ENCODE measurements at regions not wholly inside any gene's neighbourhood (a gene's known extent, or its start where the extent isn't known, plus 50 kb on each side); places are given as distances from the start of the nearest gene placed in this dataset.
"Not testable (repeated sequence)": the region's sequence is repeated elsewhere in the genome, so short reads cannot be mapped to it uniquely, and the experiment has no call there.

GRCh38 chr10:3655528-3655927 lies 129.5 kb downstream of the KLF6 start:
- ATAC-seq (peak; percentile 39), DNase-seq (no peak)
- Mint-ChIP-seq H3K4me1 (peaks cover 24% of the 10 kb centered on the region), H3K9me3 (ENCODE audit: low read depth) (no peaks in the 10 kb centered on the region), H3K27me3 (peaks cover 12% of the 10 kb centered on the region), H3K36me3 (ENCODE audit: low read depth) (no peaks in the 10 kb centered on the region), H3K4me3 (no peak overlapping the region), H3K27ac (no peak overlapping the region)
- ChIA-PET POLR2A (no interaction called here), CTCF (interaction anchor here (0.9 kb wide), 1 partner anchor 8 kb away, joined by 4 read pairs; no protein-coding TSS in a partner anchor)
- intact Hi-C loops (cut with DNase I, micrococcal nuclease), result no loop called here

- peaks cover 14% of the 10 kb centered on the region for H3K27me3 Mint-ChIP-seq
- no peaks in the 10 kb centered on the region for H3K9me3 Mint-ChIP-seq (ENCODE audit: low read depth)
- ChIA-PET POLR2A (no interaction called here), CTCF (no interaction called here)
- H3K27ac Mint-ChIP-seq, result no peak overlapping the region
- intact Hi-C loops (cut with DNase I, micrococcal nuclease), result no loop called here
- H3K4me1 Mint-ChIP-seq, result peaks cover 24% of the 10 kb centered on the region
- H3K36me3 Mint-ChIP-seq (ENCODE audit: low read depth), result no peaks in the 10 kb centered on the region
- ATAC-seq (no peak), DNase-seq (no peak)
- H3K4me3 Mint-ChIP-seq, result no peak overlapping the region
These were observed 130.0 kb downstream of the KLF6 start for GRCh38 chr10:3654980-3655379.

- Mint-ChIP-seq H3K27me3 (peaks cover 14% of the 10 kb centered on the region), H3K4me1 (peaks cover 24% of the 10 kb centered on the region), H3K27ac (no peak overlapping the region), H3K9me3 (ENCODE audit: low read depth) (no peaks in the 10 kb centered on the region), H3K36me3 (ENCODE audit: low read depth) (no peaks in the 10 kb centered on the region), H3K4me3 (no peak overlapping the region)
- ChIA-PET CTCF (no interaction called here), POLR2A (no interaction called here)
- intact Hi-C loops (cut with DNase I, micrococcal nuclease), result no loop called here
- no peak for DNase-seq
- no peak for ATAC-seq
These were observed 130.5 kb downstream of the KLF6 start for GRCh38 chr10:3654496-3654895.

- DNase-seq; H3K36me3 Mint-ChIP-seq (ENCODE audit: low read depth); H3K27ac Mint-ChIP-seq; intact Hi-C loops (cut with DNase I, micrococcal nuclease); H3K9me3 Mint-ChIP-seq (ENCODE audit: low read depth); ATAC-seq: not testable (repeated sequence)
- CTCF ChIA-PET, result interaction anchor here (0.6 to 1.6 kb wide), 4 partner anchors 21 to 397 kb away, joined by 3 to 4 read pairs (median 4); no protein-coding TSS in a partner anchor
- Mint-ChIP-seq H3K4me3 (peak overlapping the region; percentile 50), H3K4me1 (peaks cover 24% of the 10 kb centered on the region), H3K27me3 (peaks cover 14% of the 10 kb centered on the region)
- POLR2A ChIA-PET, result interaction anchor here (0.6 to 0.8 kb wide), 3 partner anchors 41 to 85 kb away, joined by 3 read pairs; no protein-coding TSS in a partner anchor
These were observed 131.7 kb downstream of the KLF6 start for GRCh38 chr10:3653303-3653702.

- H3K27me3 Mint-ChIP-seq, result peaks cover 14% of the 10 kb centered on the region
- peaks cover 24% of the 10 kb centered on the region for H3K4me1 Mint-ChIP-seq
- POLR2A ChIA-PET, result interaction anchor here (0.7 to 0.8 kb wide), 2 partner anchors 42 to 108 kb away, joined by 3 read pairs; no protein-coding TSS in a partner anchor
These were observed 132.1 kb downstream of the KLF6 start for GRCh38 chr10:3652886-3653285.

DNA sequence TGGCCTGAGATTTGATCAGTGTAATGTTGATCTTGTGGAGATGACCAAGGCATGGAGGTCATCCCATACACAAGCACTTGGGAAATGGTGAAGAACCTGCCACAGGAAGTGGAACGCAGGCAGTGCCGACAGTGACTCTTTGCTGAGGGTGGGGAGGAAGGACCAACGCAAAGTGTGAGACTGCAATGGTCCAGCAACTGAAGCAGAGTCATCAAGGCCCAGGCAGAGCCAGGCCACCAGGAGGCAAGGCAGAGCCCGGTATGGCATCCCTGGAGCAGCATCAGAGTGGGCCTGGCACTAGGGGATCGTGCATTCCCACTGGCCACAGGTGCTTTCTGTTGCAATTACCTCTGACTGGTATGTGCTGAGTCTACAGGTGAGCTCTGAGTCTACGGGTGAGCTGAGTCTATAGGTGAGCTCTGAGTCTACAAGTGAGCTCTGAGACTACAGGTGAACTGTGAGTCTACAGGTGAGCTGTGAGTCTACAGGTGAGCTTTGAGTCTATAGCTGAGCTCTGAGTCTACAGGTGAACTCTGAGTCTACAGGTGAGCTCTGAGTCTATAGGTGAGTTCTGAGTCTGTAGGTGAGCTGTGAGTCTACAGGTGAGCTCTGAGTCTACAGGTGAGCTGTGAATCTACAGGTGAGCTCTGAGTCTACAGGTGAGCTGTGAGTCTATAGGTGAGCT lies 132.9 kb downstream of the KLF6 start:
- no peak overlapping the region for H3K4me3 Mint-ChIP-seq
- H3K27ac Mint-ChIP-seq, result no peak overlapping the region
- peaks cover 14% of the 10 kb centered on the region for H3K27me3 Mint-ChIP-seq
- ATAC-seq, result no peak
- intact Hi-C loops (cut with DNase I, micrococcal nuclease), result no loop called here
- DNase-seq, result no peak
- H3K36me3 Mint-ChIP-seq (ENCODE audit: low read depth), result no peaks in the 10 kb centered on the region
- CTCF ChIA-PET, result interaction anchor here (1.6 kb wide), 1 partner anchor 20 kb away, joined by 4 read pairs; no protein-coding TSS in a partner anchor
- H3K9me3 Mint-ChIP-seq (ENCODE audit: low read depth), result no peaks in the 10 kb centered on the region
- POLR2A ChIA-PET, result interaction anchor here (0.7 kb wide), 1 partner anchor 109 kb away, joined by 3 read pairs; no protein-coding TSS in a partner anchor
- H3K4me1 Mint-ChIP-seq, result peaks cover 24% of the 10 kb centered on the region

More at GRCh38 chr10:3652886-3653285, 132.1 kb downstream of the KLF6 start:
- intact Hi-C loops (cut with DNase I, micrococcal nuclease), result no loop called here
- ATAC-seq (peak; percentile 90), DNase-seq (peak; percentile 61)
- Mint-ChIP-seq H3K36me3 (ENCODE audit: low read depth) (no peaks in the 10 kb centered on the region), H3K27ac (peak overlapping the region; percentile 61), H3K9me3 (ENCODE audit: low read depth) (no peaks in the 10 kb centered on the region), H3K4me3 (peak overlapping the region; percentile 50)
- CTCF ChIA-PET, result interaction anchor here (0.7 to 1.6 kb wide), 3 partner anchors 21 to 398 kb away, joined by 3 to 4 read pairs (median 4); no protein-coding TSS in a partner anchor

GRCh38 chr10:3648576-3648975 lies 136.4 kb downstream of the KLF6 start:
- intact Hi-C loops (cut with DNase I, micrococcal nuclease), result no loop called here

GRCh38 chr10:3648170-3648569 lies 136.8 kb downstream of the KLF6 start:
- Mint-ChIP-seq H3K4me1 (peaks cover 5% of the 10 kb centered on the region), H3K4me3 (no peak overlapping the region), H3K36me3 (ENCODE audit: low read depth) (no peaks in the 10 kb centered on the region), H3K9me3 (ENCODE audit: low read depth) (no peaks in the 10 kb centered on the region), H3K27me3 (peaks cover 6% of the 10 kb centered on the region), H3K27ac (no peak overlapping the region)
- POLR2A ChIA-PET, result no interaction called here
- intact Hi-C loops (cut with DNase I, micrococcal nuclease), result no loop called here
- no peak for DNase-seq
- CTCF ChIA-PET, result interaction anchor here (1.3 kb wide), 1 partner anchor 8 kb away, joined by 4 read pairs; no protein-coding TSS in a partner anchor
- no peak for ATAC-seq

More at GRCh38 chr10:3648576-3648975, 136.4 kb downstream of the KLF6 start:
- H3K9me3 Mint-ChIP-seq (ENCODE audit: low read depth), result no peaks in the 10 kb centered on the region
- peaks cover 6% of the 10 kb centered on the region for H3K27me3 Mint-ChIP-seq
- no peak overlapping the region for H3K27ac Mint-ChIP-seq
- DNase-seq, result no peak
- no peaks in the 10 kb centered on the region for H3K36me3 Mint-ChIP-seq (ENCODE audit: low read depth)
- no peak overlapping the region for H3K4me3 Mint-ChIP-seq
- ChIA-PET CTCF (interaction anchor here (1.3 kb wide), 1 partner anchor 7 kb away, joined by 4 read pairs; no protein-coding TSS in a partner anchor), POLR2A (no interaction called here)
- peaks cover 7% of the 10 kb centered on the region for H3K4me1 Mint-ChIP-seq
- ATAC-seq, result no peak

DNA sequence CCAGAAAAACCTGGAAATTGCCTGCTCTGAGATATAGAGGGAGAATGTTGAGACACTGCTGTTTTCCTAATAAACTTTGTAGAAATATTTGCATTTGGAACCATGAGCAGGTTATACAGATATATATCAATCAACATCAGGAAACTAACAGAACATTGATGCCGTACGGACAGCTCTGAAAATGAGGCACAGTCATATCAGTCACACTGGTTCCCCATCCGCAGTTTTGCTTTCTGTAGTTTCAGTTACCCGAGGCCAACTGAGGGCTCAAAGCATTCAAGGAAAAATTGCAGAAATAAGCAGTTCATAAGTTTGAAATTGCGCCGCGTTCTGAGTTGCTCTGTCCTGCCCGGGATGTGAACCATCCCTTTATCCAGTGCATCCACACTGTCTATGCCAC lies 137.9 kb downstream of the KLF6 start:
- ChIA-PET POLR2A (interaction anchor here (0.6 kb wide), 1 partner anchor 136 kb away, joined by 3 read pairs; no protein-coding TSS in a partner anchor), CTCF (interaction anchor here (1.3 kb wide), 1 partner anchor 9 kb away, joined by 4 read pairs; no protein-coding TSS in a partner anchor)
- ATAC-seq, result no peak
- H3K9me3 Mint-ChIP-seq (ENCODE audit: low read depth), result no peaks in the 10 kb centered on the region
- H3K4me1 Mint-ChIP-seq, result no peaks in the 10 kb centered on the region
- H3K36me3 Mint-ChIP-seq (ENCODE audit: low read depth), result no peaks in the 10 kb centered on the region
- intact Hi-C loops (cut with DNase I, micrococcal nuclease), result no loop called here
- H3K27ac Mint-ChIP-seq, result no peak overlapping the region
- H3K27me3 Mint-ChIP-seq, result peaks cover 4% of the 10 kb centered on the region
- DNase-seq, result no peak
- H3K4me3 Mint-ChIP-seq, result no peak overlapping the region

GRCh38 chr10:3645406-3645805 lies 139.6 kb downstream of the KLF6 start:
- ChIA-PET CTCF (no interaction called here), POLR2A (no interaction called here)
- Mint-ChIP-seq H3K36me3 (ENCODE audit: low read depth) (no peaks in the 10 kb centered on the region), H3K27me3 (peaks cover under 1% of the 10 kb centered on the region), H3K9me3 (ENCODE audit: low read depth) (no peaks in the 10 kb centered on the region), H3K4me3 (no peak overlapping the region), H3K4me1 (no peaks in the 10 kb centered on the region), H3K27ac (no peak overlapping the region)
- ATAC-seq, result no peak
- no peak for DNase-seq
- intact Hi-C loops (cut with DNase I, micrococcal nuclease), result no loop called here

GRCh38 chr10:3640816-3641215 lies 144.2 kb downstream of the KLF6 start:
- no peaks in the 10 kb centered on the region for H3K27me3 Mint-ChIP-seq
- H3K9me3 Mint-ChIP-seq (ENCODE audit: low read depth), result no peaks in the 10 kb centered on the region
- CTCF ChIA-PET, result no interaction called here
- no peak for DNase-seq
- POLR2A ChIA-PET, result interaction anchor here (0.7 kb wide), 1 partner anchor 145 kb away, joined by 4 read pairs; no protein-coding TSS in a partner anchor
- intact Hi-C loops (cut with DNase I, micrococcal nuclease), result no loop called here
- ATAC-seq, result no peak
- H3K27ac Mint-ChIP-seq, result no peak overlapping the region
- H3K4me1 Mint-ChIP-seq, result no peaks in the 10 kb centered on the region
- H3K36me3 Mint-ChIP-seq (ENCODE audit: low read depth), result no peaks in the 10 kb centered on the region
- no peak overlapping the region for H3K4me3 Mint-ChIP-seq

DNA sequence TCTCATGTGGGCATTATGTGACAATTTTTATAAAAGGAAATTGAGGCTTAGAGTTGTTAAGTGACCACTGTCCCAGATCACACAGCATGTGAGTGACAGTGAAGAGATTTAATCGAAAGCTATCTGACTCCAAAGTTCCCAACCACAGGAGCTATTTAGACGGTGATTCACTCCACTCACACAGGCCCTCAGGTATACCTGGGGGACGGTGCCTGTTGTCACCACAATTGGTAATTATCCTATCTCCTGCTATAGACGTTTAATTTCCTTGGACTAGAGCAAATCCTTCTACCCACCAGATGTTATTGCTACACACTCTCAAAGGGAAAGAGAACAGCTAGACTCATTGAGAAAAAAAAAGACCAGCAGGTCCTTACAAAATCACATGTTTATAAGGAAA lies 145.5 kb downstream of the KLF6 start:
- H3K27ac Mint-ChIP-seq, result no peak overlapping the region
- no peaks in the 10 kb centered on the region for H3K36me3 Mint-ChIP-seq (ENCODE audit: low read depth)
- no peaks in the 10 kb centered on the region for H3K27me3 Mint-ChIP-seq
- ChIA-PET POLR2A (no interaction called here), CTCF (interaction anchor here (0.8 kb wide), 1 partner anchor 162 kb away, joined by 4 read pairs; no protein-coding TSS in a partner anchor)
- no peak overlapping the region for H3K4me3 Mint-ChIP-seq
- intact Hi-C loops (cut with DNase I, micrococcal nuclease), result no loop called here
- DNase-seq (no peak), ATAC-seq (no peak)
- H3K9me3 Mint-ChIP-seq (ENCODE audit: low read depth), result no peaks in the 10 kb centered on the region
- H3K4me1 Mint-ChIP-seq, result no peaks in the 10 kb centered on the region

Data from activated CD4-positive, alpha-beta T cell treated with anti-CD3 and anti-CD28 coated beads for 36 hours (primary cell).